Prostate gland (tissue), 2 donors: ENCODE measurements at regions not wholly inside any gene's neighbourhood (a gene's known extent, or its start where the extent isn't known, plus 50 kb on each side); places are given as distances from the start of the nearest gene placed in this dataset.

Source experiments
- CTCF ChIP-seq, 4 experiments: fragments of 200-600 bp in 2 of 4; fragments of 450-650 bp in 2 of 4; sonication (generic) in 2 of 4; IDR thresholded peaks; 1 replicate in 3 of 4; 2 replicates in 1 of 4; pipeline ENCODE4 v1.5.1; 2016 to 2019; ENCODE audit warnings: antibody characterized with exemption in 4 of 4, mild to moderate bottlenecking in 2 of 4, moderate library complexity in 2 of 4
- POLR2A ChIP-seq: fragments of 450-650 bp; IDR thresholded peaks from one replicate; pipeline ENCODE4 v1.6.1; 2016; ENCODE audit warnings: antibody characterized with exemption, mild to moderate bottlenecking
- POLR2AphosphoS5 ChIP-seq: sonication (generic); formaldehyde crosslinking; IDR thresholded peaks from one replicate; pipeline ENCODE4 v1.6.1; 2017; ENCODE audit warnings: antibody characterized with exemption

GRCh38 chr1:209397371-209397770 is 186.1 kb upstream of the CAMK1G start:
- TF ChIP-seq POLR2A (no peak), CTCF (IDR thresholded peaks at IDR 0.05) (no peak), POLR2AphosphoS5 (no peak)
